ENCODE measurements at regions not wholly inside any gene's neighbourhood (a gene's known extent, or its start where the extent isn't known, plus 50 kb on each side); places are given as distances from the start of the nearest gene placed in this dataset.
"Not testable (repeated sequence)": the region's sequence is repeated elsewhere in the genome, so short reads cannot be mapped to it uniquely, and the experiment has no call there.

- no peaks in the 10 kb centered on the region for H3K27me3 Mint-ChIP-seq
- no peak overlapping the region for H3K27ac Mint-ChIP-seq
- H3K4me1 Mint-ChIP-seq (ENCODE audit: low read depth in 2 of 2) = no peaks in the 10 kb centered on the region
- no peaks in the 10 kb centered on the region for H3K36me3 Mint-ChIP-seq
- no peaks in the 10 kb centered on the region for H3K9me3 Mint-ChIP-seq
- DNase-seq (ENCODE audit: low spot score) (no peak), ATAC-seq (no peak)
- no peak overlapping the region for H3K4me3 Mint-ChIP-seq
These were observed 135.7 kb downstream of the IGF1 start for GRCh38 chr12:102344691-102345090.

- H3K27me3 Mint-ChIP-seq = no peaks in the 10 kb centered on the region
- no peaks in the 10 kb centered on the region for H3K36me3 Mint-ChIP-seq
- no peak for ATAC-seq
- H3K27ac Mint-ChIP-seq = no peak overlapping the region
- H3K9me3 Mint-ChIP-seq = no peaks in the 10 kb centered on the region
- no peak overlapping the region for H3K4me3 Mint-ChIP-seq
- DNase-seq (ENCODE audit: low spot score) = no peak
- H3K4me1 Mint-ChIP-seq (ENCODE audit: low read depth in 2 of 2) = no peaks in the 10 kb centered on the region
These were observed 136.8 kb downstream of the IGF1 start for GRCh38 chr12:102343361-102344121.

GRCh38 chr12:102342281-102343006 is 137.9 kb downstream of the IGF1 start:
- Mint-ChIP-seq H3K27me3 (peaks cover 0 to 7% of the 10 kb centered on the region in 2 donors), H3K4me1 (ENCODE audit: low read depth in 2 of 2) (no peaks in the 10 kb centered on the region), H3K9me3 (no peaks in the 10 kb centered on the region), H3K36me3 (no peaks in the 10 kb centered on the region), H3K27ac (no peak overlapping the region), H3K4me3 (no peak overlapping the region)
- ATAC-seq (no peak), DNase-seq (ENCODE audit: low spot score) (no peak)

GRCh38 chr12:102334765-102335164 is 137.1 kb upstream of the PMCH start:
- ATAC-seq (no peak), DNase-seq (ENCODE audit: low spot score) (no peak)
- no peak overlapping the region for H3K4me3 Mint-ChIP-seq
- H3K4me1 Mint-ChIP-seq (ENCODE audit: low read depth in 2 of 2) = no peaks in the 10 kb centered on the region
- peaks cover 17% of the 10 kb centered on the region for H3K9me3 Mint-ChIP-seq
- H3K27me3 Mint-ChIP-seq = peaks cover 0 to 24% of the 10 kb centered on the region in 2 donors
- no peak overlapping the region for H3K27ac Mint-ChIP-seq
- no peaks in the 10 kb centered on the region for H3K36me3 Mint-ChIP-seq

GRCh38 chr12:102331419-102331818 is 133.8 kb upstream of the PMCH start:
- Mint-ChIP-seq H3K9me3 (peaks cover 17% of the 10 kb centered on the region), H3K27me3 (peaks cover 0 to 34% of the 10 kb centered on the region in 2 donors), H3K4me3 (no peak overlapping the region), H3K36me3 (no peaks in the 10 kb centered on the region), H3K27ac (no peak overlapping the region), H3K4me1 (ENCODE audit: low read depth in 2 of 2) (no peaks in the 10 kb centered on the region)
- no peak for ATAC-seq
- DNase-seq (ENCODE audit: low spot score) = no peak

- H3K4me1 Mint-ChIP-seq (ENCODE audit: low read depth in 2 of 2) = no peaks in the 10 kb centered on the region
- peaks cover 16% of the 10 kb centered on the region for H3K9me3 Mint-ChIP-seq
- H3K4me3 Mint-ChIP-seq = no peak overlapping the region
- no peak for ATAC-seq
- no peak overlapping the region for H3K27ac Mint-ChIP-seq
- DNase-seq (ENCODE audit: low spot score) = no peak
- H3K27me3 Mint-ChIP-seq = peaks cover 0 to 27% of the 10 kb centered on the region in 2 donors
- H3K36me3 Mint-ChIP-seq = no peaks in the 10 kb centered on the region
These were observed 132.2 kb upstream of the PMCH start for GRCh38 chr12:102329883-102330282.

GRCh38 chr12:102326982-102327381 is 129.3 kb upstream of the PMCH start:
- no peak overlapping the region for H3K27ac Mint-ChIP-seq
- no peaks in the 10 kb centered on the region for H3K36me3 Mint-ChIP-seq
- H3K4me3 Mint-ChIP-seq = no peak overlapping the region
- peaks cover 14% of the 10 kb centered on the region for H3K9me3 Mint-ChIP-seq
- H3K27me3 Mint-ChIP-seq = peaks cover 2 to 26% of the 10 kb centered on the region in 2 donors
- no peak for DNase-seq (ENCODE audit: low spot score)
- no peaks in the 10 kb centered on the region for H3K4me1 Mint-ChIP-seq (ENCODE audit: low read depth in 2 of 2)
- ATAC-seq = no peak

GRCh38 chr12:102325108-102325507 is 127.5 kb upstream of the PMCH start:
- H3K4me3 Mint-ChIP-seq; DNase-seq (ENCODE audit: low spot score); ATAC-seq; H3K4me1 Mint-ChIP-seq (ENCODE audit: low read depth in 2 of 2); H3K27ac Mint-ChIP-seq; H3K36me3 Mint-ChIP-seq: not testable (repeated sequence)
- Mint-ChIP-seq H3K9me3 (peaks cover 13% of the 10 kb centered on the region), H3K27me3 (peaks cover 2 to 32% of the 10 kb centered on the region in 2 donors)

GRCh38 chr12:102323799-102324198 is 126.2 kb upstream of the PMCH start:
- DNase-seq (ENCODE audit: low spot score) (no peak), ATAC-seq (no peak)
- peaks cover 2 to 39% of the 10 kb centered on the region in 2 donors for H3K27me3 Mint-ChIP-seq
- H3K27ac Mint-ChIP-seq = no peak overlapping the region
- H3K4me3 Mint-ChIP-seq = no peak overlapping the region
- no peaks in the 10 kb centered on the region for H3K4me1 Mint-ChIP-seq (ENCODE audit: low read depth in 2 of 2)
- no peaks in the 10 kb centered on the region for H3K36me3 Mint-ChIP-seq
- peaks cover 13% of the 10 kb centered on the region for H3K9me3 Mint-ChIP-seq

- Mint-ChIP-seq H3K27me3 (peaks cover 7 to 38% of the 10 kb centered on the region in 2 donors), H3K36me3 (no peaks in the 10 kb centered on the region), H3K4me1 (ENCODE audit: low read depth in 2 of 2) (no peaks in the 10 kb centered on the region), H3K27ac (no peak overlapping the region), H3K4me3 (no peak overlapping the region), H3K9me3 (peaks cover 13% of the 10 kb centered on the region)
- DNase-seq (ENCODE audit: low spot score) (no peak), ATAC-seq (no peak)
These were observed 124.6 kb upstream of the PMCH start for GRCh38 chr12:102322254-102322653.

GRCh38 chr12:102321305-102322082 is 123.9 kb upstream of the PMCH start:
- ATAC-seq = no peak

GRCh38 chr12:102317155-102317554 is 119.5 kb upstream of the PMCH start:
- peaks cover 5 to 25% of the 10 kb centered on the region in 2 donors for H3K27me3 Mint-ChIP-seq
- ATAC-seq = no peak
- no peak overlapping the region for H3K4me3 Mint-ChIP-seq
- H3K27ac Mint-ChIP-seq = no peak overlapping the region
- no peak for DNase-seq (ENCODE audit: low spot score)
- peaks cover 10% of the 10 kb centered on the region for H3K9me3 Mint-ChIP-seq
- no peaks in the 10 kb centered on the region for H3K4me1 Mint-ChIP-seq (ENCODE audit: low read depth in 2 of 2)
- no peaks in the 10 kb centered on the region for H3K36me3 Mint-ChIP-seq

More at GRCh38 chr12:102321305-102322082, 123.9 kb upstream of the PMCH start:
- Mint-ChIP-seq H3K4me1 (ENCODE audit: low read depth in 2 of 2) (no peaks in the 10 kb centered on the region), H3K9me3 (peaks cover 13% of the 10 kb centered on the region), H3K4me3 (no peak overlapping the region), H3K27me3 (peaks cover 7 to 31% of the 10 kb centered on the region in 2 donors), H3K36me3 (no peaks in the 10 kb centered on the region), H3K27ac (no peak overlapping the region)
- DNase-seq (ENCODE audit: low spot score) = no peak

GRCh38 chr12:102316723-102317122 is 119.1 kb upstream of the PMCH start:
- H3K4me3 Mint-ChIP-seq = no peak overlapping the region
- H3K27ac Mint-ChIP-seq = no peak overlapping the region
- H3K4me1 Mint-ChIP-seq (ENCODE audit: low read depth in 2 of 2) = no peaks in the 10 kb centered on the region
- H3K9me3 Mint-ChIP-seq = peaks cover 10% of the 10 kb centered on the region
- no peak for DNase-seq (ENCODE audit: low spot score)
- no peak for ATAC-seq
- H3K27me3 Mint-ChIP-seq = peaks cover 5 to 25% of the 10 kb centered on the region in 2 donors
- H3K36me3 Mint-ChIP-seq = no peaks in the 10 kb centered on the region

- Mint-ChIP-seq H3K36me3 (no peaks in the 10 kb centered on the region), H3K27me3 (peaks cover 5 to 16% of the 10 kb centered on the region in 2 donors), H3K4me1 (ENCODE audit: low read depth in 2 of 2) (no peaks in the 10 kb centered on the region), H3K4me3 (no peak overlapping the region), H3K9me3 (peaks cover 4% of the 10 kb centered on the region), H3K27ac (no peak overlapping the region)
- DNase-seq (ENCODE audit: low spot score) = no peak
- no peak for ATAC-seq
These were observed 117.2 kb upstream of the PMCH start for GRCh38 chr12:102314821-102315220.

Measured in natural killer cell treated with Interleukin-12 subunit alpha and Interleukin-12 subunit beta and Interleukin-15 and Interleukin-18, amount 100 ng/mL, for 72 hours (primary cell).